ENCODE measurements at regions not wholly inside any gene's neighbourhood (a gene's known extent, or its start where the extent isn't known, plus 50 kb on each side); places are given as distances from the start of the nearest gene placed in this dataset.

DNA sequence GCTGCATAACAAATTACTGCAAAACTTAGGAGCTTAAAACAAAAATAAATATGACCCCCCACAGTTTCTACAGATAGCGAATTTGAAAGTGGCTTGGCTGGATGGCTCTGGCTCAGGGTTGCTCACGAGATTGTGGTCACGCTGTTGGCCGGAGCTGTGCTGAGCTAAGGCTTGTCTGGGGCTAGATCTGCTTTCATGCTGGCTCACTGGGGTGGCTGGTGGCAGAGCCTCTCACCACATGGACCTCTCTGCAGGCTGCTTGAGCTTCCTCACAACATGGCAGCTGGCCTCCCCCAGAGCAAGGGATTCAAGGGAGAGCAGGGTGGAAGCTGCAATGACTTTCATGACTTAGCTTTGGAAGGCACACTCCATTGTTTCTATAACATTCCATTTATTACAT, 354.1 kb downstream of the SHQ1 start:
- no TSS peak for BruUV-seq (replicated peaks)
- Histone ChIP-seq H3K9me3 (replicated peaks; ENCODE audit: control insufficient read depth, insufficient read depth, low read length) (no peaks in the 10 kb centered on the region), H3K9ac (replicated peaks; ENCODE audit: extremely low read depth, insufficient read depth, low read length) (no peak overlapping the region), H3K4me3 (replicated peaks in 1 of 3; ENCODE audit: insufficient read depth in 1 of 3, low read depth in 1 of 3, low read length in 3 of 3) (no peak overlapping the region), H3K4me1 (ENCODE audit: control insufficient read depth, extremely low read depth, insufficient read depth, low read length) (no peaks in the 10 kb centered on the region), H3K79me2 (ENCODE audit: control insufficient read depth, insufficient read depth, low read length) (no peaks in the 10 kb centered on the region), H3K27me3 (ENCODE audit: control insufficient read depth in 2 of 2, insufficient read depth in 2 of 2, low read length in 2 of 2) (peaks cover 3 to 5% of the 10 kb centered on the region in 2 experiments), H3K27ac (ENCODE audit: insufficient read depth, low read depth, low read length) (no peak overlapping the region), H3K9me1 (replicated peaks; ENCODE audit: control insufficient read depth, extremely low read depth, insufficient read depth, low read length) (no peaks in the 10 kb centered on the region), H2AFZ (ENCODE audit: low read depth, low read length) (no peak overlapping the region), H3K4me2 (ENCODE audit: insufficient read depth, low read length) (no peak overlapping the region), H3K36me3 (ENCODE audit: control insufficient read depth in 2 of 2, extremely low read depth in 1 of 2, insufficient read depth in 2 of 2, low read length in 2 of 2) (no peaks in the 10 kb centered on the region), H4K20me1 (replicated peaks; ENCODE audit: control insufficient read depth, extremely low read depth, insufficient read depth, low read length) (no peaks in the 10 kb centered on the region)
- no peak for TF ChIP-seq POLR2A (IDR thresholded peaks at IDR 0.05; ENCODE audit: low read depth, low read length)
- no peak for TF ChIP-seq POLR2AphosphoS5 (IDR thresholded peaks at IDR 0.05; ENCODE audit: insufficient read depth, low read depth, low read length)
- no peak for TF ChIP-seq JUN (IDR thresholded peaks at IDR 0.05; ENCODE audit: borderline replicate concordance, insufficient read depth, insufficient read length, low read depth)
- no peak for TF ChIP-seq FOS (IDR thresholded peaks at IDR 0.05; ENCODE audit: borderline replicate concordance, insufficient read depth, low read length)
- no peak for TF ChIP-seq MAX (IDR thresholded peaks at IDR 0.05; ENCODE audit: insufficient read depth, insufficient read length)
- TF ChIP-seq, protein P1, sequence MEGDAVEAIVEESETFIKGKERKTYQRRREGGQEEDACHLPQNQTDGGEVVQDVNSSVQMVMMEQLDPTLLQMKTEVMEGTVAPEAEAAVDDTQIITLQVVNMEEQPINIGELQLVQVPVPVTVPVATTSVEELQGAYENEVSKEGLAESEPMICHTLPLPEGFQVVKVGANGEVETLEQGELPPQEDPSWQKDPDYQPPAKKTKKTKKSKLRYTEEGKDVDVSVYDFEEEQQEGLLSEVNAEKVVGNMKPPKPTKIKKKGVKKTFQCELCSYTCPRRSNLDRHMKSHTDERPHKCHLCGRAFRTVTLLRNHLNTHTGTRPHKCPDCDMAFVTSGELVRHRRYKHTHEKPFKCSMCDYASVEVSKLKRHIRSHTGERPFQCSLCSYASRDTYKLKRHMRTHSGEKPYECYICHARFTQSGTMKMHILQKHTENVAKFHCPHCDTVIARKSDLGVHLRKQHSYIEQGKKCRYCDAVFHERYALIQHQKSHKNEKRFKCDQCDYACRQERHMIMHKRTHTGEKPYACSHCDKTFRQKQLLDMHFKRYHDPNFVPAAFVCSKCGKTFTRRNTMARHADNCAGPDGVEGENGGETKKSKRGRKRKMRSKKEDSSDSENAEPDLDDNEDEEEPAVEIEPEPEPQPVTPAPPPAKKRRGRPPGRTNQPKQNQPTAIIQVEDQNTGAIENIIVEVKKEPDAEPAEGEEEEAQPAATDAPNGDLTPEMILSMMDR (IDR thresholded peaks at IDR 0.05; ENCODE audit: extremely low read depth in 1 of 2, insufficient read depth in 1 of 2, low read depth in 1 of 2, low read length in 2 of 2) = no peak
- no peak for TF ChIP-seq GATA2 (IDR thresholded peaks at IDR 0.05; ENCODE audit: insufficient read depth, insufficient read length, low read depth, low read length)
- no peak for TF ChIP-seq EZH2 (IDR thresholded peaks at IDR 0.05; ENCODE audit: borderline replicate concordance, low read depth, low read length, severe bottlenecking)
- TF ChIP-seq MYC (IDR thresholded peaks at IDR 0.05; ENCODE audit: low read depth, low read length) = no peak
- FAIRE-seq (no peak), DNase-seq (ENCODE audit: low read depth, low spot score) (no peak)
- intact Hi-C loops (cut with micrococcal nuclease) = no loop called here
- ChIA-PET CTCF (interaction anchor here (0.6 to 2.0 kb wide), 2 partner anchors 11 to 172 kb away, joined by 3 to 7 read pairs; no protein-coding TSS in a partner anchor), POLR2A (no interaction called here)
- dilution Hi-C loops (cut with MboI; ENCODE audit: extremely low pct_ligation_motif_present, low sequenced_read_pairs) = no loop called here

All from endothelial cell of umbilical vein (primary cell).